NCI-H345 treated with DMSO at 0.1 percent for 48 hours (cell line): ENCODE measurements at regions not wholly inside any gene's neighbourhood (a gene's known extent, or its start where the extent isn't known, plus 50 kb on each side); places are given as distances from the start of the nearest gene placed in this dataset.
"Not testable (repeated sequence)": the region's sequence is repeated elsewhere in the genome, so short reads cannot be mapped to it uniquely, and the experiment has no call there.

Source experiments
- DNase-seq: peaks from one replicate; lab custom pipeline; 2025; ENCODE audit not compliant: unreplicated experiment; lab: John Stamatoyannopoulos, UW

- DNase-seq, result no peak
Observed at GRCh38 chr22:45061332-45061731, 51.5 kb upstream of the PHF21B start.

- no peak for DNase-seq
Observed at GRCh38 chr22:45064313-45065278, 54.8 kb upstream of the PHF21B start.

- DNase-seq, result no peak
Observed at GRCh38 chr22:45065726-45066125, 55.9 kb upstream of the PHF21B start.

- DNase-seq, result no peak
Observed at GRCh38 chr22:45067731-45068130, 57.9 kb upstream of the PHF21B start.

- DNase-seq, result no peak
Observed at GRCh38 chr22:45069925-45070324, 60.1 kb upstream of the PHF21B start.

GRCh38 chr22:45071618-45072017, 61.8 kb upstream of the PHF21B start:
- DNase-seq, result no peak

GRCh38 chr22:45072322-45072903, 62.6 kb upstream of the PHF21B start:
- DNase-seq, result no peak

- peak; percentile 32 for DNase-seq
Observed at GRCh38 chr22:45073064-45073463, 63.3 kb upstream of the PHF21B start.

GRCh38 chr22:45077286-45077685, 67.5 kb upstream of the PHF21B start:
- no peak for DNase-seq

- no peak for DNase-seq
Observed at GRCh38 chr22:45077826-45078334, 68.1 kb upstream of the PHF21B start.

- no peak for DNase-seq
Observed at GRCh38 chr22:45082795-45083194, 73.0 kb upstream of the PHF21B start.

- no peak for DNase-seq
Observed at GRCh38 chr22:45083659-45084305, 74.0 kb upstream of the PHF21B start.

- no peak for DNase-seq
Observed at GRCh38 chr22:45084400-45084920, 74.7 kb upstream of the PHF21B start.

- DNase-seq, result no peak
Observed at GRCh38 chr22:45087802-45088201, 75.9 kb upstream of the NUP50 start.

- no peak for DNase-seq
Observed at GRCh38 chr22:45088576-45088975, 75.1 kb upstream of the NUP50 start.

- no peak for DNase-seq
Observed at GRCh38 chr22:45090497-45090910, 73.2 kb upstream of the NUP50 start.

GRCh38 chr22:45091254-45091854, 72.4 kb upstream of the NUP50 start:
- DNase-seq, result no peak

GRCh38 chr22:45091875-45092274, 71.8 kb upstream of the NUP50 start:
- not testable (repeated sequence) for DNase-seq

- no peak for DNase-seq
Observed at GRCh38 chr22:45092644-45093043, 71.1 kb upstream of the NUP50 start.

- DNase-seq, result no peak
Observed at GRCh38 chr22:45093609-45094008, 70.1 kb upstream of the NUP50 start.
